COR-L47 (cell line): ENCODE measurements at regions not wholly inside any gene's neighbourhood (a gene's known extent, or its start where the extent isn't known, plus 50 kb on each side); places are given as distances from the start of the nearest gene placed in this dataset.

Experiments used
- DNase-seq: peaks from one replicate; lab custom pipeline; 2025; lab: John Stamatoyannopoulos, UW

DNA sequence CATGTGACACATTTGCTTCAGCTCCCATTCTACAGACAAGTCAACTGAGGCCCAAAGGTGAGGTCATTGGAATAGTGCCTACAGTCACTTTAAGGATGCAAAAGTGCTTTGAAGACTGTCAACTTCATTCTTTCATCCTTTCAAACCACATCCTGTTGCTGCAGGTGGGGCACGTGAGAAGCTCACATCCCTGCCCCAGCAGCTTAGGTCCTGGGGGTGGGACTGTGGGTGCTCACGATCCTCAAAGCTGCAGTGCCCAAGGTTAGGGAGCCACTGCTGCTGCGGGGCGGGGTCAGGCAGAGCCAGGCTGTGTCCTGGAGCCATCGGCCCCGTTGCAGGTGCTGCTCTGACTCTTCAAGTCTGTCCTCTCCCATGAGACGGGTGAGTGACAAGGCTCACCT is 57.9 kb upstream of the IER5L start:
- no peak for DNase-seq

DNA sequence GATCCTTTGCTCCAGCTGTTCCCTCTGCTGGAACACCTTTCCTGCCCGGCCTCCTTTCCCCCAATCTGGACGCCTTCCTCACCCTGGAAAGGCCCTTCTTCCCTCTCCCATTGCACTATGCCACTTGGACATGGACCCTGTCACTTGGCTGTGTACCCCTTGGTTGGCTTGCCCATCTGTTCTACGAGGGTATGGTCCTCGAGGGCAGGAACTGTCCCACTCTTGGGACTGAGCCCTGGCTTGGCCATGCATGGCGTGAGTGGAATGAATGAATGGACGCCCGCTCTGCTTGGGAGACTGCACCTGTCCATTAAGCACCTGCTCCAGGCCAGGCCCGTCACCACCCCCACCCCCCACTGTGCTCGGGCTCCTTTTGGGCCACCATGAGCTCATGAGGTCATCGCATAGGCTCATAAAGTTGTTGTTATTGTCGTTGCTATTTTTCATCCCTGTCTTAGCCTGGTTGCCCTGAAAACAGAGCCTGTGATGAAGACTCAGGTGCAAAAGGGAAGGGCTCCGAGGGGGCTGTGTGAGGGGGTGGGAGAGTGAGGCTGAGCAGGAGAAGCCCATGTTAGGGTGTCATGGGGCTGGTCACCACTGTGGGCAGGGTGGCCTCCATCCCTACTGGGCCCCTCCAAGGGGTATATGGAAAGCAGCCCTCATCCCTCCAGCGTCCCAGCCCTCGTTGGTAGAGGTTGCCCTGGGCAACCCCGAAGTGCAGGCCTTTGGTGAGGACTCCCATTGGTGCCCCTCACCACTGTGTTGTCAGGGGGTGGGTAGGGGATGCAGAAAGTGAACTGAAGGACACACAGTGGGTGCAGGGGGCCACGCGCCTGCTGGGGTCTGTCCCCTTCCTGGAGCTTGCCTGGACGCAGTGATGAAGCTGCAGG is 57.2 kb upstream of the IER5L start:
- DNase-seq = no peak

DNA sequence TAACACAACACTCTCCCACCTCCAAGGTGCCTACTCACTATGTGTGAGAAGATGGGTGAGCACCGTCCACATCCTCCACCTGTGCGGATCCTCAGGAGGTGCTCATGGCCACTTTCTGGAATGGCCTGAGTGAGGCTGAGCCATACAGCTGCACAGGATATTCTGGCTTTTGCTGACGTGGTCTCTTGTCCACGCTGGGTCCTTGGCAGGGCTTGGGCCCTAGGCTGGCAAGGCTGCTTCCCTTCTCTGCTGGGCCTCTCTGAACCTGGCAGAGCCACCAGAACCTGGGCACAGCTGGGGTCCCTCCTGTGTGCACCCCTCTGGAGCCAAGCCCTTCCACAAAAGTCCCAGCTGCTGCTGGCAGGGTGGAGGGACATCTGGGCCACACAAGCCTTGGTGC is 56.4 kb upstream of the IER5L start:
- no peak for DNase-seq

DNA sequence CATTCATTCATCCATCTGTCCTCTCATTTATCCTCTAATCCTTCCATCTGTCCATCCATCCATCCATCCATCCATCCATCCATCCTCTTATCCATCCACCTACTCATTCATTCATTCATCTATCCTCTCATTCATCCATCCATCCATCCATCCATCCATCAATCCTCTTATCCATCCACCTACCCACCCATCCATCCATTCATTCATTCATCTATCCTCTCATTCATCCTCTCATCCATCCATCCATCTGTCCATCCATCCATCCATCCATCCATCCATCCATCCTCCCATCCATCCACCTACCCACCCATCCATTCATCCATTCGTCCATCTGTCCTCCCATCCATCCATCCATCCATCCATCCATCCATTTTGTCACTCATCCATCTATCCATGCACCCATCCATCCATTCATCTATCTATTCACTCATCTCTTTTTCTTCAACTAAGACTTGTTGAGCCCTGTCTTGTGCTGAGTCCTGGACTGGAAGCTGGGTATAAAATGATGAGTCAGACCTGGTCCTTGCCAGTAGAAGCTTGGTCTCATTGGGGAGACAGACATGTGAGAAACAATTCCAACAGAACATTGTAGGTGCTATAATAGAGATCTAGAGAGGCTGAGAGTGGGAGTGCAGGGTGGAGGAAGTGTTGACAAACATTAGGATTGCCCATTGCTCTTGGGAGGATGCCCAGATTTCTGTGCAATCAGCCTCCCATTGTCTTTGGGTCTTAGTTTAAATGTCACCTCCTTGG is 55.0 kb upstream of the IER5L start:
- peak; percentile 21 for DNase-seq

DNA sequence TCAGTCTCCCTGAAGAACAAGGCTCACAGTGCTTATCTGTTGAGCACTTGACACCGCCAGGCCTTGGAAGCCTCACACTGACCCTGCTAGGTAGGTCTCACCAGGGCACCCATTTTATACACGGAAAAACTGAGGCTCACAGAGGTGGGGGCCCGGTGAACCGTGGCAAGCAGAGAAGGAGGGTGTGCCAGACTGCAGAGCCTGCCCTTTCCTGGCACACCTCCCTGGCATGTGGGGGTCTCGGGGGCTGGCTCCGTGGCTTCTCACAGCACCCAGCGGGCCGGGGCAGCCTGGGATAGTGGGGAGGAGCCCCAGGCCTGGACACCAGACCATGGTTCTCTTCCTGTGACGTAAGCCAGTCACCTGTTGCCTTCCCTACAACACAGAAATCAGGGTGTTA is 53.7 kb upstream of the IER5L start:
- DNase-seq = no peak

DNA sequence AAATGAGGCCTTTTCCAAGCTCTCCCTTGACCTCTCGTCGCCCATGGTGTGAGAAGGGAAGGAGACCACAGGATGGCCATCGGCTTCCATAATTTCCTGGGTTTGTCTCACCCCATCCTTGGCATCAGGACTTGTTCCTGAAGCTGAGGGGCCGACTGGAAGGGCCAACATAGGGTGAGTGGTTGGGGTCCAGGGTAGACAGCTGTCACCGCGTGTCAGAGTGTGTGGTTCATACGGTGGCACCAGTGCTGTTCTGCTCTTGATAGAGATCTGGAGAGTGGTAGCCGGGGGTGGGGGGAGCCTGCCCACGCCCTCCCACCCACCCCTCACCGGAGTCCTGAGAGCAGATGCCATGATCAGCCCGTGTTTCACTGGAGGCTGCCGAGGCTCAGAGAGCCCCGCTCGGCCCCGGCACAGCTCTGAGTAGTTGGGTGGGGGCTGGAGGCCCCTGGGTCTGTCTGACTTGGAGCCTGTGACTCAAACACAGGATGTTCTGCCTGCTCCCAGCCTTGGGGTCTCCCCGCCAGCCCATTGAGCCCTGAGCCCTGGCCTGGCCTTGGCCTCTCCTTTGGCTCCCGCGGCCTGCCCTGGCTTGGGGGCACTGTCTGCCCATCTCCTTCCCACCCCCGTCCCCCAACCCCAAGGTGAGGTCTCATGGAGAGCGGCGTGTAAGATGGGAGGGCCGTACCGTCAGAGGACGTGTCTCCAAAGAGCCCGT is 53.1 kb upstream of the IER5L start:
- no peak for DNase-seq

DNA sequence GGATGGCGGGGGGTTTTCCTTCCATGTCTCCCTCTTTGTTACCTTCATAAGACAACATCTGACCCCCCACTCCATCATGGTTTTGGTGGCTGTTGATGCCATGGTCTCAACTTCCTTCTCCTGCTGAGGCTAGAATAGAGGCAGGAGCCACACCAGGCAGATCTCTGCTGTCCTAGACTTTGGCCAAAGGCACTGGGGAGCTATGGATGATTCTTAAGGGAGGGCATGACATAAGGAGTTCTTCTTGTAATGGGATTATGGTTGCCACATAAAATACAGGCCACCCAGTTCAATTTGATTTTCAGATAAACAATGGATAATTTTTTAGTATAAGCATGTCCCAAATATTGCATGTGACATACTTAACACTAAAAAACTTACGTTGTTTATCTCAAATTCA is 52.2 kb upstream of the IER5L start:
- no peak for DNase-seq
